ENCODE measurements at regions not wholly inside any gene's neighbourhood (a gene's known extent, or its start where the extent isn't known, plus 50 kb on each side); places are given as distances from the start of the nearest gene placed in this dataset.

DNA sequence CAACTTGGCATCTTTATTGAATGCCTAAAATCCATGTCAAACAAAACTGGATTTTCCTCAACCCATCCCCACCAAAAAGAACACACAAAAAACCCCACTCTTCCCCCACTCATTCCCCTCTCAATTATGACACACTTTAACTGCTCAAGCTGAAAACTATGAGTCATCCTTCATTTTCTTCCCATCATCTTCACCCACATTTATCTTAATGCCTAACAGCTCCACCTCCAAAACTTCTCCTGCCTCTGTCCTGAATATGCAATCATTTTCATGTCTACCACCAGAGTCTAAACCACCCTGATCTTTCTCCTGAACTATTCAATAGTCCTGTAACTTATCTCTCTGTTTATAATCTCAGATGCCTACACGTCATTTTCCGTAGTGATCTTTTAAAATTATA is 239.7 kb downstream of the BCAT1 start:
- Histone ChIP-seq H3K36me3 (ENCODE audit: low read depth, missing control alignments) (no peaks in the 10 kb centered on the region), H3K27me3 (no peaks in the 10 kb centered on the region), H3K4me1 (no peaks in the 10 kb centered on the region), H3K27ac (no peak overlapping the region), H3K4me3 (no peak overlapping the region), H3K9me3 (no peaks in the 10 kb centered on the region)
- TF ChIP-seq, protein P1, sequence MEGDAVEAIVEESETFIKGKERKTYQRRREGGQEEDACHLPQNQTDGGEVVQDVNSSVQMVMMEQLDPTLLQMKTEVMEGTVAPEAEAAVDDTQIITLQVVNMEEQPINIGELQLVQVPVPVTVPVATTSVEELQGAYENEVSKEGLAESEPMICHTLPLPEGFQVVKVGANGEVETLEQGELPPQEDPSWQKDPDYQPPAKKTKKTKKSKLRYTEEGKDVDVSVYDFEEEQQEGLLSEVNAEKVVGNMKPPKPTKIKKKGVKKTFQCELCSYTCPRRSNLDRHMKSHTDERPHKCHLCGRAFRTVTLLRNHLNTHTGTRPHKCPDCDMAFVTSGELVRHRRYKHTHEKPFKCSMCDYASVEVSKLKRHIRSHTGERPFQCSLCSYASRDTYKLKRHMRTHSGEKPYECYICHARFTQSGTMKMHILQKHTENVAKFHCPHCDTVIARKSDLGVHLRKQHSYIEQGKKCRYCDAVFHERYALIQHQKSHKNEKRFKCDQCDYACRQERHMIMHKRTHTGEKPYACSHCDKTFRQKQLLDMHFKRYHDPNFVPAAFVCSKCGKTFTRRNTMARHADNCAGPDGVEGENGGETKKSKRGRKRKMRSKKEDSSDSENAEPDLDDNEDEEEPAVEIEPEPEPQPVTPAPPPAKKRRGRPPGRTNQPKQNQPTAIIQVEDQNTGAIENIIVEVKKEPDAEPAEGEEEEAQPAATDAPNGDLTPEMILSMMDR (IDR thresholded peaks at IDR 0.05), result no peak
- no peak for TF ChIP-seq POLR2A (IDR thresholded peaks at IDR 0.05)
- intact Hi-C loops (cut with DNase I; ENCODE audit: low total_unique reads), result no loop called here
- no peak for DNase-seq
- 87 to 94% methylated on average over 2 of the region's 2 CpGs for WGBS, 2 donors

DNA sequence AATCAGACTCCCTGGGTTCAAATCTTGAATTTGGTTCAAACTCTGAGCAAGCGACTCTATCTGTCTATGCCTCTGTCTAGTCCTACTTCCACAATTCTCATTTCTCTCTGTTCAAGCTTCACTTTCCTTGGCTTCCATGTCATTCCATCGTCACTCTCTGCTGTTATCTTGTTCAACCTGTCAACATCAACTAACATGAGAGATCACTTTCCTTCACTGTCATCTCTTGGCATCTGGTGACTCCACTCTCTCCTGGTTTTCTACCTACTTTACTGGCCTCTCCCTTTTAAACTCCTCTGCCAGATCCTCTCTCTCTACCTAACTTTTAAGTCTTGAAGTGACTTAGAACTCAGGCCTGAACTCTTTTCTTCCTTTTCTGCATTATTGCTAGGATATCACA is 240.2 kb downstream of the BCAT1 start:
- no peak for TF ChIP-seq POLR2A (IDR thresholded peaks at IDR 0.05)
- TF ChIP-seq, protein P1 (IDR thresholded peaks at IDR 0.05), result no peak
- intact Hi-C loops (cut with DNase I; ENCODE audit: low total_unique reads), result no loop called here
- 71 to 91% methylated on average over 2 of the region's 2 CpGs for WGBS, 2 donors
- Histone ChIP-seq H3K4me3 (no peak overlapping the region), H3K27me3 (no peaks in the 10 kb centered on the region), H3K27ac (no peak overlapping the region), H3K4me1 (no peaks in the 10 kb centered on the region), H3K36me3 (ENCODE audit: low read depth, missing control alignments) (no peaks in the 10 kb centered on the region), H3K9me3 (no peaks in the 10 kb centered on the region)
- DNase-seq, result no peak

DNA sequence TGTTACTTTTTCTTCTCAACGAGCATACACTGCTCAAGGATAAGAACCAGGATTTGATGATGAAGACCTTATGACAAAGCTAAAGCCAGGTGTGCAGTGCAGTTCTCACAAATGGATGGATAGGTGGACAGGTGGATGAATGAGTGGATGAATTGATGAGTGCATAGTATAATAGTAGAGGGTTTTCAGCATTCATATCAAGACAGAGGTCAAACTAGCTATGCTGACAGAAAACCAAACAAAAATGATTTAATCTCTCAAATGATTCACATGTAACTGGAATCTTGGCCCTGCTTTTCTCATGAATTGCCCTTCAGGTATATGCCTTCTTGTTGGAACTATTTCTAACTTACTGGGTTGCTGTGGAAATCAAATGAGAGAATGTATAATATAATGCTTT is 240.9 kb downstream of the BCAT1 start:
- Histone ChIP-seq H3K4me3 (no peak overlapping the region), H3K36me3 (ENCODE audit: low read depth, missing control alignments) (no peaks in the 10 kb centered on the region), H3K27me3 (no peaks in the 10 kb centered on the region), H3K4me1 (no peaks in the 10 kb centered on the region), H3K27ac (no peak overlapping the region), H3K9me3 (no peaks in the 10 kb centered on the region)
- no peak for TF ChIP-seq POLR2A (IDR thresholded peaks at IDR 0.05)
- TF ChIP-seq, protein P1 (IDR thresholded peaks at IDR 0.05), result no peak
- no peak for DNase-seq
- WGBS, 2 donors, result 45 to 96% methylated on average over 1 of the region's 1 CpG
- intact Hi-C loops (cut with DNase I; ENCODE audit: low total_unique reads), result no loop called here

DNA sequence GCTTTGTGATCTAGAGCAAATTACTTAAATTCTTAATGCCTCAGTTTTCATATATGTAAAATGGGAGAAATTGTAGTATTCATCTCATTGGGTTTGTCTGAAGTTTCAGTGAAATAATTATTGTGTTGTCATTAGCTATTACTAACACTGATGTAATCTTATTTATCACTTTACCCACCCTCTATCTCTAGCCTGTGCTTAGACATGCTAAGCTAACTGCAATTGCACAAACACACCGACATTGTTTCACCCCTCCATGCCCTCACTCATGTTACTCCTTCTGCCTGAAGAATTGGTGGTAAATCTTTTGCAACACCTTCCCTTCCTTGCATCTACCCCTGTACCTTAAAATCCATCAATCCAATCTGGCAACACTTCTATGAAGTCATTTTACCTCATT is 241.6 kb downstream of the BCAT1 start:
- intact Hi-C loops (cut with DNase I; ENCODE audit: low total_unique reads), result no loop called here
- H3K4me3 ChIP-seq, result no peak overlapping the region
- no peaks in the 10 kb centered on the region for H3K4me1 ChIP-seq
- no peak overlapping the region for H3K27ac ChIP-seq
- DNase-seq, result no peak
- no peaks in the 10 kb centered on the region for H3K27me3 ChIP-seq
- H3K9me3 ChIP-seq, result no peaks in the 10 kb centered on the region
- no peaks in the 10 kb centered on the region for H3K36me3 ChIP-seq (ENCODE audit: low read depth, missing control alignments)
- 64% methylated on average over 1 of the region's 1 CpG for WGBS, 2 donors
- TF ChIP-seq, protein P1 (IDR thresholded peaks at IDR 0.05), result no peak
- no peak for TF ChIP-seq POLR2A (IDR thresholded peaks at IDR 0.05)

DNA sequence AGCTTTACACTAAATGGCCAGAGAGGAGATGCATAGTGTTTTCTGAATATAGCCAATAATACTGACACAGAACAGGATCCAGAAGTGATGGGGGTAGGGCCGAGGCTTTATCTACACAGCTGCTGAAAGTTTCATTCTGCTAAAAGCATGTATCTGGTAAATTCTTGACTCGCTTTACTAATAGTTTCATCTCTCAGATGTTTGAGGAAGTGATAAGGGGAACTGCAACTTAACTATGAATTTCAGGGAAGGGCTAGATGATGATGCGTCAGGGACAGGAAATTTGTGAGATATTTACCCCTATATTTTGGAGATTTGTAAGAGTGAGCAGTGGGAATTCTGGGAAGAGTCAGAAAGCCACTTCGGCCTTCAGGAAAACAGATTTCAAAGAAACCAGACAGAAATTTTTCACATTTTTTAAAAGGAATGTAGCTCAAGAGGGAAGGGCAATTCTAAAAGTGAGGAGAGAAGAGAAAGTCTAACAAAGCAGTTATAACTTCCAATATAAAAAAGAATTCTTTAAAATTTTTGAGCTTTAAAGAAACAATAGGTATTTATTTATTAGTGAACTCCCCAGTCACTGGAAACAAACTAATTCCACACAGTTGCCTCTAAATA is 243.1 kb downstream of the BCAT1 start:
- H3K27ac ChIP-seq, result no peak overlapping the region
- WGBS, 2 donors, result 39 to 41% methylated on average over 4 of the region's 4 CpGs
- no peaks in the 10 kb centered on the region for H3K27me3 ChIP-seq
- H3K4me1 ChIP-seq, result no peaks in the 10 kb centered on the region
- intact Hi-C loops (cut with DNase I; ENCODE audit: low total_unique reads), result no loop called here
- H3K4me3 ChIP-seq, result no peak overlapping the region
- DNase-seq, result no peak
- H3K9me3 ChIP-seq, result no peaks in the 10 kb centered on the region
- no peak for TF ChIP-seq POLR2A (IDR thresholded peaks at IDR 0.05)
- H3K36me3 ChIP-seq (ENCODE audit: low read depth, missing control alignments), result no peaks in the 10 kb centered on the region
